ENCODE measurements at regions not wholly inside any gene's neighbourhood (a gene's known extent, or its start where the extent isn't known, plus 50 kb on each side); places are given as distances from the start of the nearest gene placed in this dataset.

GRCh38 chr5:4720831-4721230 is 419.3 kb upstream of the ADAMTS16 start:
- no peak for DNase-seq (ENCODE audit: low spot score)

- DNase-seq (ENCODE audit: low spot score): no peak
Measured at GRCh38 chr5:4722886-4723285, 417.2 kb upstream of the ADAMTS16 start.

DNA sequence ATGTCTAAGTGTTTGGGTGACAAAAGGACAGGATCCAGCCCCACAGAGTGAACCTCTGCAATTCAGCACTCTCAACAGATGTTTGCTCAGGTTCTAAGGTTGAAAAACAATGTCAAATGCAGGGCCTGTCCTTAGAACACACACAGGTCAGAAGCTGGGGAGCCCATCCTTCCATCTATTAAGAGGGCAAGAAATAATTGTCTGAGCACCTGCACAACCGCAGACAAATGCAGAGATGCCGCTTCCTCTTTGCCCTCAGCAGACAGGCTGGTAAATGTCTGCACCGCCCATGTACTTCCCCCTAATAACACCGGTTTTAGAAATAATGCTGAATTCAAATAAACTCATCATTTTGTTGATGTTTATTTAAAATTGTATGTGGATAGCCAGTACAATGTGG is 414.5 kb upstream of the ADAMTS16 start:
- DNase-seq (ENCODE audit: low spot score): no peak

- no peak for DNase-seq (ENCODE audit: low spot score)
Measured at GRCh38 chr5:4730279-4730678, 409.9 kb upstream of the ADAMTS16 start.

DNA sequence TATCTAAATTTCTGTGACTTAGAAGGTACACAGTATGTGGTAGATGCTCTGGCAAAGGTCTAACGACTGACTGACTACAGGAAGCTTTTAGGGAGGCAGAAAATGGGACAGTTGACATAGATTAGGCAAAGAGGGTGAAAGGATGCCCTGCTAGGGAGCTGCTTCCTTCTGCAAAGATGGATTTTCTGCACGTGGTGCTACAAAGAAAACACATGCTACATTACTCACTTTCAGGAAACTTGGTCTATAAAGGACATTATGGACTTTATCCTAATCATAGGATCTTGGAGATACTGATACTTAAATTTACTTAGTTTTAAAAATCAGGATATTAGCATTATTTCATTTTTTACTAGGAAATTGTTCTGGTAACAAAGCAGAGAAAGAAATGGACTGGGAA is 405.8 kb upstream of the ADAMTS16 start:
- DNase-seq (ENCODE audit: low spot score): no peak

DNA sequence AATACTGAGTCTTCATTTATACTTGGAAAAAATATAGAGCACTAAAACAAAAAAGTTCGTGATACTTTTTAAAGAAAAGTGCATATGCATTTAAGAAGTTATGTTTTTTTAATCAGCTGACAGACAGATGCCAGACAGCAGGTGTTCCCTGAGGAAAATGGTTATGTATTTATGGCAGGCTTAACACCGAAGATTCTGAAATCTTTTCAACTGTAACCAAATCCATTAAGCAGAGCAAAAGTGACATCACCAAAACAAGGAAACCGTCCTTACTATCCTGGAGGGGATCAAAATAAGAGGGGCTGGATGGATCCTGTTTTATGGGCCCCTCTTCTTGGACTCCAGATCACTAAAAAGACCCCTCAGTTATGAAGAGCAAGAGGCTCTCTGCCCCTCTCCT is 404.9 kb upstream of the ADAMTS16 start:
- no peak for DNase-seq (ENCODE audit: low spot score)

DNA sequence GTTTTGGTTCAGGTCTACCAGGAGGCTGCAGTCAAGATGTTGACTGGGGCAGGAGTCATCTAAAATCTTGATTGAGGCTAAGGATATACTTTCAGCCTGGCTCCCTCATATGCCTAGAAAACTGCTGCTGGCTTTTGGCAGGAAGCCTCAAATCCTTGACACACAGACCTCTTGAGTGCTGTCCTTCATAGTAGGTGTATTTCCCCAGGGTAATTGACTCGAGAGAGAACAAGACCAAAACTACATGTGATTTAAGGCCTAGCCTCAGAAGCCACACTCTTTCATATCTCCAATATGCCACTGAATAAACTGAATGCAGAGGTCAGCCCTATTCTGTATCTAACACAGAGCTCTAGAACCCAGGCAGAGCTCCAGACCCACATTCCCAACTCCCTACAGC is 402.3 kb upstream of the ADAMTS16 start:
- DNase-seq (ENCODE audit: low spot score): no peak

DNA sequence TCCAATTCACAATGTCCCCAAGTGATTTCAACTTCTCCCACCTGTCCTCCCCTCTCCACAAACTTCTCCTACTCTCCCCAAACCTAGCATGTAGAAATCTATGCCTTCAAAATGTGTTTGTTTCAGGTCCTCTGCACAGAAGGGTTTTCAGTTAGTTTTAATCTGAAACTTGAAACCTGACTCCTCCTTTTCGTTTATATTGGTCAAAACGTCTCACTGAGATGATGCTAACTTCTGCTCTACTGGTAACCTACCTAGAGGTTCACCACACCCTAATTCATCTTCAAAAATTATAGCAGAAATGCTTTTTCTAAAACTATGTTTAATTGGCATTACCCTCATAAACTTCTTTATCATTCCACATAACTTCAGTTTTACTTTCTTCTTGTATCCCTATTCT is 401.8 kb upstream of the ADAMTS16 start:
- DNase-seq (ENCODE audit: low spot score): no peak

DNA sequence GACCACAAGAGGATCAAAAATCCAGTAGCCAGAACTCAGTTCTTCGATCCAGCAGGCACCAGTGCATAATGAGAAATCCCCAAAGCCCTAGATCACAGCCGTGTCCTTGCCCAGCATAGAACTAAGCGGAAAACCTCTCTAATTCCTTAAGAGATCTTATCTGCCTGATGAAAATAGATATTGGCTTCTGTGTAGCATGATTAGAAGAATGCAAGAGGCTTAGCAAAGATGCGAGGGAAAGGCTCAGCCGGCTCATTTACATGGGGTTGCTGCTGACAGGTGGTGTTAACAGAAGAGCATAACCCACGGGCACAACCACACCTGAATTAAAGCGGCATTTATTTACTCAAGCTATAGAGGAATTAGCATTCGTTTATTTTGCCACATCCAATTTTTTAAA is 400.0 kb upstream of the ADAMTS16 start:
- DNase-seq (ENCODE audit: low spot score): no peak

GRCh38 chr5:4758550-4758949 is 381.6 kb upstream of the ADAMTS16 start:
- DNase-seq (ENCODE audit: low spot score): no peak

GRCh38 chr5:4758996-4759395 is 381.1 kb upstream of the ADAMTS16 start:
- no peak for DNase-seq (ENCODE audit: low spot score)

DNA sequence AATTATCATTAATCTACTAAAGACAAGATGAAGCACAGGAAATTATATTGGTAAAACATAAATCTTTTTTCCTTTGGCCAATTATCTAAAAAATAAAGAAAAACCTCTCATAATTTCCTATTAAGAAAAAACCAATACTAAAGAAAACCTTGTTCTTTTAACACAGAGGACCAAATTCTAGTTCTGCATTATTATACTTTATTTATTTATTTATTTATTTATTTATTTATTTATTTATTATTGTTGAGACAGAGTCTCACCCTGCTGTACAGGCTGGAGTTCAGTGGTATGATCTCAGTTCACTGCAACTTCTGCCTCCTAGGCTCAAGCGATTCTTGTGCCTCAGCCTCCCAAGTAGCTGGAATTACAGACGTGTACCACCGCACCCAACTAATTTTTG is 377.8 kb upstream of the ADAMTS16 start:
- DNase-seq (ENCODE audit: low spot score): no peak

GRCh38 chr5:4765411-4765810 is 374.7 kb upstream of the ADAMTS16 start:
- no peak for DNase-seq (ENCODE audit: low spot score)

GRCh38 chr5:4766101-4766500 is 374.0 kb upstream of the ADAMTS16 start:
- no peak for DNase-seq (ENCODE audit: low spot score)

GRCh38 chr5:4772591-4772990 is 367.5 kb upstream of the ADAMTS16 start:
- no peak for DNase-seq (ENCODE audit: low spot score)

DNA sequence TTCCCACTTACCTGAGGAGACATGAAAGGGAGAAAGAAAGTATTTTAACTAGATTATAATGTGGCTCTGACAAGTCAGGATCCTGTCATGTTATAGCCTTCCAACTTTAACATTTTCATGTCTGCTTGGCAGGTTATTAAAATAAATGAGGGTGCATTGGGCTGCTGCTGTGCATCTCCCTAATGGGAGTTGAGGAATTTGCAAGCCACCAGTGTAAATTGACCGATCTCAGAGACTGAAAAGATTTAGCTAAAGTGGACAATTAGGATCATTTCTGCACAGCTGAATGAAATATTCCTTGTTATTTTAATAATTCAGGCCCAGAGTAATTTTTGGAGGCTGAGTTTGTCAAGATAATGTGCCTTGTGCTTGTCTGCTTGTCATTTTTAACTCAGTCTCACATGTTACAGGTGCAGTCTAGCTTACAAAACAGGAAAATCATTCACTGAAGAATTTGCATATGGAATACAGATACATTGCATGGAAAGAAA is 366.3 kb upstream of the ADAMTS16 start:
- DNase-seq (ENCODE audit: low spot score): no peak

GRCh38 chr5:4777435-4777834 is 362.7 kb upstream of the ADAMTS16 start:
- no peak for DNase-seq (ENCODE audit: low spot score)

DNA sequence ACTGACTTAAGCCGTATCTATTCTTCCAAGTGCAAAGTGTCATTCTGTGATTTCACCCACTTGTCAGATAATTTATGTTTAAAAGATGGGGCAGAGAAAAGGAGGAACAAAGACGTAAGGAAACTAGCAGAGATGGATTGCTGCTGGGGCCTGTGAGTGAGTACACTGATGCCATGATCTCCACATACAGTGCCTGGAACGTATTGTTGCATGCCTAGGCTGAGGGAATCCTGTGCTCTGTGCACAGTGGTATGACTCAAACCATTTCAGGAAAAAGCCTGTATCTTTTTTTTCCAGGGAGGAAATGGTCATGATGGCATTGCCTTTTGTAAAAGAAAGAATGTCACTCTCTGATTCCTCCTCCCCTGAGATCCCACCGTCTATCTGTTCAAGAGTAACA is 359.5 kb upstream of the ADAMTS16 start:
- no peak for DNase-seq (ENCODE audit: low spot score)

- no peak for DNase-seq (ENCODE audit: low spot score)
Measured at GRCh38 chr5:4781299-4781698, 358.8 kb upstream of the ADAMTS16 start.

- DNase-seq (ENCODE audit: low spot score): no peak
Measured at GRCh38 chr5:4785971-4786370, 354.2 kb upstream of the ADAMTS16 start.

DNA sequence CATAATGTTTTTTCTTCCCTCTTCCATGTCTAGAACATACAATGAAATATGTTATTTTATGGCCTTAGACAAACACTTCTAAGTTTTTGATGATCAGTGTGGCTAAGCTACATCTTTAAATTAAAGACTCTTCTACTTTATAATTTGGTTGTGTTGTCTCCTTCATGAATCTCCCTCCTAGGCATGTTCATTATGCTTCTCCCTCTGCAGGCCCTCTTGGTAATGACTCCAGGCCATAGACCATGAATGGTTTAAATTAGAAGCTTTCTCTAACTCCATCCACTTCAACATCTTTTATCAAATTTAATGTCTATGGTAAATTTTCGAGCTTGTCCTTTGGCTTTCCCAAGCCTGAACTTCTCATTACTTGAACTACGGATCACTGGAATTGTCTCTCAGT is 342.7 kb upstream of the ADAMTS16 start:
- DNase-seq (ENCODE audit: low spot score): no peak

GRCh38 chr5:4802044-4802443 is 338.1 kb upstream of the ADAMTS16 start:
- DNase-seq (ENCODE audit: low spot score): no peak

DNA sequence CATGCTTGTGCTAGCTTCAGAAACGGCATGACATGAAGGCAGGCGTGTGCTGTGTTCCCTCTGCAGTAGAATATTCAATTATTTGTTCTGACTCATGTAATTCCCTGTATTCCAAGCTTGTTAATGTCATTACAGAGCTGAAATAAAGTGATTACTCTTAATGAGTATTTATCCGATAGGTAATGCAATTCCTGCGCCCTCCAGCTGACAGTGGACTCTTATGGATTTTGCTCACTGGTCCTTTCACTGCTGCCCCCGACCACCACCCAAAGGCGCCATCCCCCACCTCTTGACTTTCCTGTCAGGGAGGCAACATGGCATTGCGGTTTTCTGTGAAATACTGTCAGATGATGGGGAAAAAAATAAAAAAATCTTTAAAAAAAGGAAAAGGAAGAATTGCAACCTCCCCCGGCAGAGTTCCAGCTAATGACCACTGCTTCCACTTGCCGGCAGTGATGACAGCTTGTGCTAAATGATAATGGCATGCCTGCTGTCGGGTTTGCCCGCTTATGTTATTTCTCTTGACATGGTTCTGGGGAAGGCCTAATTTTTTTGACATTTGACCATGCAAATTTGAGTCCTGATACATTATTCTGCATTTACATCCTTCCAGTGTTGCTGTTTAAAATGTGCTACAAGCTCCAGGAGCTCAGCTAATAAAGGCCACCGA is 335.3 kb upstream of the ADAMTS16 start:
- no peak for DNase-seq (ENCODE audit: low spot score)

- DNase-seq (ENCODE audit: low spot score): no peak
Measured at GRCh38 chr5:4815002-4815401, 325.1 kb upstream of the ADAMTS16 start.

GRCh38 chr5:4817767-4818166 is 322.4 kb upstream of the ADAMTS16 start:
- no peak for DNase-seq (ENCODE audit: low spot score)

Measured in AG08395 (cell line).